ENCODE measurements at regions not wholly inside any gene's neighbourhood (a gene's known extent, or its start where the extent isn't known, plus 50 kb on each side); places are given as distances from the start of the nearest gene placed in this dataset.
A peak's percentile ranks its signal among the peaks of the same experiment; 100 is the strongest.
"Not testable (repeated sequence)": the region's sequence is repeated elsewhere in the genome, so short reads cannot be mapped to it uniquely, and the experiment has no call there.

DNA sequence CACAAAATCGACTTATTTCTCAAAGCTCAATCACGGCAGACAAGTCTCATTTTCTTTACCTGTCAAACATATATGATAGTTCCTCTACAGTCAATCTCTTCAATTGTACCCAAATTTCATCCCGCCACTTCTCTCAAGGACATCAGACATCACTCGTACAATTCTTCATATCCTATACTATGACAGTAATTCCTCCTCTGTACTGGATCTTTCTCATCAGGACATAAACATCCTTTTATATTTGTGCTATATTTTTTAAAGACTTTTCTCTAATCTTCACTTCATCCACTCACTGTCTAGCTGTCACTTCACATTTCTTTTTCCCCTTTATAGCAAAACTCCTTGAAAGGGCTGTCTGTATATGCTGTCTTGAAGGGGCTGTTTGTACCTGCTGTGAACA, 419.1 kb upstream of the NR5A2 start:
- ChIA-PET POLR2A (ENCODE audit: low non-redundant PET) (no interaction called here), CTCF (interaction anchor here (0.6 kb wide), 1 partner anchor 1675 kb away, joined by 3 read pairs; no protein-coding TSS in a partner anchor)
- no peak for DNase-seq (ENCODE audit: low spot score)
- TF ChIP-seq CTCF (conservative IDR thresholded peaks at IDR 0.05; ENCODE audit: low read depth) = no peak
- no peak overlapping the region for H3K27ac ChIP-seq

- H3K27ac ChIP-seq = no peak overlapping the region
- TF ChIP-seq CTCF (conservative IDR thresholded peaks at IDR 0.05; ENCODE audit: low read depth) = no peak
- ChIA-PET POLR2A (ENCODE audit: low non-redundant PET) (no interaction called here), CTCF (interaction anchor here (0.6 kb wide), 2 partner anchors 394 to 982 kb away, joined by 3 to 4 read pairs; no protein-coding TSS in a partner anchor)
- peak; percentile 76 for DNase-seq (ENCODE audit: low spot score)
Measured at GRCh38 chr1:199612976-199613774, 414.3 kb upstream of the NR5A2 start.

DNA sequence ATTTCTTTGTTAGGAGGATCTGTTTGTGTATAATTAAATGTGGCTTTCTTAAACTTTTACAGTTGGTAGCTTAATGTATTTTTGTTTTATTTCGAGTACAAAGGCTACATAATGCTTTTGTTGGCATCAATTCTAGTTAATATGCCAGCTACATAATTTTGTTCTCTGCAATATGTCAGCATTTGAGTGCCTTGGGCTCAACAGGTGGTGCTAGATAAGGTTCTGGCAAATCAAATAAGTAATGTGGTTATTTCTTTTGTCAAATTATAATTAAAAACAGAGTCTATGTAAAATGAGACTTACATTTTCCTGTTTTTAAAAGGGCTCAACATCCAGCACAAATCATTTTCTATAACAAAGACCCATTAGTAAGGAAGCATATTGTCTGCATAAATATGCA, 410.6 kb upstream of the NR5A2 start:
- POLR2A ChIA-PET (ENCODE audit: low non-redundant PET) = no interaction called here

GRCh38 chr1:199619223-199619622, 408.3 kb upstream of the NR5A2 start:
- CTCF ChIA-PET = interaction anchor here (0.7 kb wide), 1 partner anchor 558 kb away, joined by 3 read pairs; no protein-coding TSS in a partner anchor
- POLR2A ChIA-PET (ENCODE audit: low non-redundant PET) = no interaction called here
- H3K27ac ChIP-seq = no peak overlapping the region
- no peak for DNase-seq (ENCODE audit: low spot score)
- no peak for TF ChIP-seq CTCF (conservative IDR thresholded peaks at IDR 0.05; ENCODE audit: low read depth)

More for the DNA sequence above, 410.6 kb upstream of the NR5A2 start:
- CTCF ChIA-PET = no interaction called here
- no peak for DNase-seq (ENCODE audit: low spot score)
- H3K27ac ChIP-seq = no peak overlapping the region
- no peak for TF ChIP-seq CTCF (conservative IDR thresholded peaks at IDR 0.05; ENCODE audit: low read depth)

DNA sequence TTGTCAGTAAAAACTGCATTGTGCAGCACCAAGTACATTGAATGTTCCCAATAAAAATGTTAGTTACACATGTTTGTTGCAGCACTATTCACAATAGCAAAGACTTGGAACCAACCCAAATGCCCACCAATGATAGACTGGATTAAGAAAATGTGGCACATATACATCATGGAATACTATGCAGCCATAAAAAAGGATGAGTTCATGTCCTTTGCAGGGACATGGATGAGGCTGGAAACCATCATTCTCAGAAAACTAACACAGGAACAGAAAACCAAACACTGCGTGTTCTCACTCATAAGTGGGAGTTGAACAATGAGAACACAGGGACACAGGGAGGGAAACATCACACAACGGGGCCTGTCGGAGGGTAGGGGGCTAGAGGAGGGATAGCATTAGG, 401.3 kb upstream of the NR5A2 start:
- DNase-seq (ENCODE audit: low spot score); POLR2A ChIA-PET (ENCODE audit: low non-redundant PET): not testable (repeated sequence)
- CTCF ChIA-PET = interaction anchor here (0.6 to 0.7 kb wide), 2 partner anchors 15 to 409 kb away, joined by 3 to 5 read pairs; no protein-coding TSS in a partner anchor

GRCh38 chr1:199629624-199630023, 397.9 kb upstream of the NR5A2 start:
- TF ChIP-seq CTCF (conservative IDR thresholded peaks at IDR 0.05; ENCODE audit: low read depth) = no peak
- no peak for DNase-seq (ENCODE audit: low spot score)
- POLR2A ChIA-PET (ENCODE audit: low non-redundant PET) = no interaction called here
- CTCF ChIA-PET = interaction anchor here (0.5 to 1.0 kb wide), 3 partner anchors 67 to 1973 kb away, joined by 3 to 5 read pairs (median 3); no protein-coding TSS in a partner anchor
- H3K27ac ChIP-seq = no peak overlapping the region

More for the DNA sequence above, 401.3 kb upstream of the NR5A2 start:
- not testable (repeated sequence) for H3K27ac ChIP-seq

- POLR2A ChIA-PET (ENCODE audit: low non-redundant PET) = no interaction called here
- no peak for DNase-seq (ENCODE audit: low spot score)
- H3K27ac ChIP-seq = no peak overlapping the region
- TF ChIP-seq CTCF (conservative IDR thresholded peaks at IDR 0.05; ENCODE audit: low read depth) = no peak
- CTCF ChIA-PET = interaction anchor here (0.6 to 0.7 kb wide), 3 partner anchors 11 to 466 kb away, joined by 3 read pairs; no protein-coding TSS in a partner anchor
Measured at GRCh38 chr1:199639453-199639852, 388.1 kb upstream of the NR5A2 start.
